Left renal pelvis (tissue), 4 donors: ENCODE measurements at regions not wholly inside any gene's neighbourhood (a gene's known extent, or its start where the extent isn't known, plus 50 kb on each side); places are given as distances from the start of the nearest gene placed in this dataset.
"Not testable (repeated sequence)": the region's sequence is repeated elsewhere in the genome, so short reads cannot be mapped to it uniquely, and the experiment has no call there.

Experiments used
- DNase-seq, 4 donors: peaks; one replicate each; pipeline ENCODE4 v3.0.0-alpha.2; 2013; ENCODE audit warnings: low read depth in 4 of 4, low spot score in 3 of 4

GRCh38 chr6:49370518-49370917 lies 92.5 kb downstream of the MMUT start:
- DNase-seq: no peak

GRCh38 chr6:49366539-49366938 lies 96.5 kb downstream of the MMUT start:
- DNase-seq: no peak

GRCh38 chr6:49348561-49348960 lies 114.5 kb downstream of the MMUT start:
- no peak for DNase-seq

- DNase-seq: no peak
These were observed 120.6 kb downstream of the MMUT start for GRCh38 chr6:49342410-49342809.

- DNase-seq: no peak
These were observed 121.2 kb downstream of the MMUT start for GRCh38 chr6:49341869-49342268.

DNA sequence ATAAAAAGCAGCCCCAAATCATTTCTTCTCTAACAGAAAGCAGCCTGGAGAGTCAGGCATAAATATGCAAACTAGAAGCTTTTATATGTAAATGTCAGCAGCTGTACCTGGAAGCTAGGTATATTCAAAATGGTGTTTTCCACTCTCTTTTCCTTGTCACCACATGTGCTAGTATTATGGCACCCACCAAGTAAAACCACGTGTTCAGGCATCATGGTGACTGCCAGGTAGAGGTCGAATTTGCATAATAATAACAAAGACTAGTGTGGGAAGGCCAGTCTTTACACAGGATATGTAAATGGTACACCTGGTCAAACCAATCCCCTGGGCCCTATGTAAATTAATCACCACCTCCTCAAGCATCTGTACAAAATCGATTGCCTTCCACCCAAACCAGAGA lies 124.0 kb downstream of the MMUT start:
- no peak for DNase-seq

GRCh38 chr6:49336514-49337131 lies 126.4 kb downstream of the MMUT start:
- no peak for DNase-seq

DNA sequence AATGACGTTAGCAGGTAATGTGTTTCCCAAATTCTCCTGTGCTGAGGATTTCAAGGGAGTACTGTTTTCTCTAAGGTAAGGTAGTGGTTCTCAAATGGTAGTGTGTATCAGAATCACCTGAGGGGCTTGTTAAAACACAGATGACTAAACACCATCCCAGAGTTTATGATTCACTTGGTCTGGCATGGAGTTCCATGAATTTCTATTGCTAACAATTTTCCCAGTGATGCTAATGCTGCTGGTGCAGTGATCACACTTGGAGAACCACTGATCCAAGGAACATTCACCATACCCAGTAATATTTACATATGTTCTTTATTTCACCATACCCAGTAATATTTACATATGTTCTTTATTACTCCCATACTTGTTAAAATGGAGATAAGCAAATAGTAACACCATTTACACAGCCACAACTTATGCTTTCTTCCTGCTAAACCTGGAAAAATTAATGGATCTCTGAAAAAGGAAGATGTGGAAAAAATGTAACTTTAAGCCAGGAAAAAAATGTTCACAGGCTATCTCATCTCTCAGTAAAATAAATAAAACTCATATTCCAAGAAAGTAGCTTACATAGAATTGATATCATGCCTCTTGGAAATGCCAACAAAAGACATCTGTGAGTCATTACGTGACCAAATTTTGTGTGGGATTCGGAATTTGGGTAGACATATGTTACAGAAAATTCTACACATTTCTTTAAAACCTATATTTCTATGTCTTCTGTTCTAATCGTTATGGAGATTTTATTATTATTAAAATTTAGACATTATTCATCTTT lies 129.5 kb downstream of the MMUT start:
- no peak for DNase-seq

DNA sequence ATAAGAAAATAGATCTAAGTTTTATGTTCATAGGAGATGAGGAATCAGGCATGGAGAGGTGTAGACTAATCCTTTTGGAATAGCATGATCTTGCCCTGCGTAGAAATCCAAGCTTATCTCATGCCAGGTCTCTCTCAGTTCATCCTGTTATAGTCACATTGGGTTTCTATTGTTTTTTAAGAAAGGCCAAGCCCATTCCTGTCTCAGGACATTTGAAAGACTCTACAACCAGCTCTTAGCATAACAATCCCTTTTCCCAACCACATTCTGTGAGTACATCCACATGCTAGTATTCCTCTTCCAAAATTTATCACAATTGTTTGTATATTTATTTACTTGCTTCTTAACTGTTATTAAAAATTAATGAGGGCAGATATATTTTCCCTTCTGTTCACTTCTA lies 130.3 kb downstream of the MMUT start:
- DNase-seq: no peak

DNA sequence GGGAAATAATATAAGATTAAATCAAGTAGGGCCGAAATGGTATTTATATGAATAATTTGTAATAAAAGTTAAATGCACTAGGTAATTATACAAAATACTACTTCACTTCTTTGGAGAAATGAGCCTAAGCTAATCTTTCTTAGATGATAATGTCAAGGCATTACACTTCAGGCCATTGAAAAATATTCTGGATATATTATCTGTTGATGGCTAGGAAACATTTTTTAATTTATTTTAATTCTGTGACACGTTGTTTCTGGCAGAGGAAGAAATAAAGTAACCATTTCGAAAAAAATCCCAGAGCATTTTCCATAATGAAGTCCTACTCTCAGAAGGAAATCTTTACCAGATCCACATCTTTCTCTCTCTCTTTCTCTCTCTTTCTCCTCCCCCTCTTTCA lies 133.9 kb downstream of the MMUT start:
- no peak for DNase-seq

DNA sequence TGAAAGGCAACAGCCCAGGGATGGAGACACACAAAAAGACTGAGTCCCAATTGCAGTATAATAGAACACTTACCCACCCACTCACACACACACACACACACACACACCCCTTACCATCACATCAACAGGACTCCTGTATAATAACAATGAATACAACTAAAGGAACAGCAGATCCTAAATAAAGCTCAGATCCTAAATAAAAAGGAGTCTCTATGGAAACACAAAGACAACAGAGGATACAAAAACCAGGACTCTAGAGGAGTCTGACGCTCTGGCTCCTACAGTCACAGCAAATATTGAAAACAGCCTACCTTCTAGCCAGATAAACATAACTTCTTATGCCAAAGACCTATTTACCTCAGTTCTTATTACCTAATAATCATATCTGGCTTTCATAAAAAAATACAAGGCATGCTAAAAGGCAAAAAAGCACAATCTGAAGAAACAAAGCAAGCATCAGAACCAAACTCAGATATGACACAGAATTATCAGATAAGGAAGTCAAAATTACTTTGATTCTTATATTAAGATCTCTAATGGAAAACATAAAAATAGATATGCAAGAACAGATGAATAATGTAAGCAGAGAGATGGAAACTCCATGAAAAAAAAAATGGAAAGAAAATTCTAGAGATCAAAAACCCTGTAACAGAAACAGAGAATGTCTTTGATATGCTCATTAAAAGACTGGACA lies 134.9 kb downstream of the MMUT start:
- no peak for DNase-seq

GRCh38 chr6:49327571-49327970 lies 135.5 kb downstream of the MMUT start:
- no peak for DNase-seq

- no peak for DNase-seq
These were observed 136.0 kb downstream of the MMUT start for GRCh38 chr6:49327005-49327404.

- DNase-seq: no peak
These were observed 136.7 kb downstream of the MMUT start for GRCh38 chr6:49326347-49326746.

DNA sequence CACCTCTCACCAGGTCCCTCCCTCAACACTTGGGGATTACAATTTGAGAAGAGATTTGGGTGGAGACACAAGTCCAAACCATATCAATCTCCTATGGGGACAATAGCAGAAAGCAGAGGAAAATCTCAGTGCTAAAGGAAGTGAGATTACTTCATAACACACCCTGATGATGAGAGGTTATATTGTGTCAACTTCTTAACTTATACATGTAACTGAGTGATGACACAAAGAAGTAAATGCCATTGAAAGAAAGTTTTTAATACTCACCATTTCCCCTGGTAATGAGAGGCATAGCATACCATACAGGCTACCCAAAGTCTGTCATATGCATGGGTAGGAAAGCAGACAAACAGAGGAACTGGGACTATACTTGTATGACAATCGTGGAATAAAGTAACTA lies 137.2 kb downstream of the MMUT start:
- no peak for DNase-seq

GRCh38 chr6:49322861-49323260 lies 140.2 kb downstream of the MMUT start:
- DNase-seq: no peak

DNA sequence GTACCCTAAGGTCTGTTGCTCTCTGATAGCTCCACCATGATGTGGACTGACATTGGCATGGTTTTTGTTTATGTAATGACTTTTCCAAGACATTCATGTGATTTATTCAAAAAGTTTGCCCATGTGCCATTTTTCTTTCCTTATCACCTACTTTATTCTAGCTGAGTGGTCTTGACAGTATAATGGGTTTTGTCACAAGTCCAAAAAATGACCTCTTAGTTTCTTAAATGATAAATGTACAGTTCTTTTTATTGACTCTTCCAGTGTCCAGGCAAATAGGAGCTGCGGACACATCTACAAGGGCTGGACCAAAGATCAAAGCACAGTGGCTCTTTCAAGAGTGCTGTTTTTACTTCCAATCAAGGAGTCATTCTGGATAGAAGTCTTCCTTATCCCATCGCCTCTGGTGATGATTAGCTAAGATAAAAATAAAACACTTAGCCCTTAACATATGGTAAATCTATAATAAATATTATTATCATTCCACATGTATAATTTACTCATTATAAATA lies 141.4 kb downstream of the MMUT start:
- DNase-seq: no peak

GRCh38 chr6:49305010-49305409 lies 158.0 kb downstream of the MMUT start:
- no peak for DNase-seq

- not testable (repeated sequence) for DNase-seq
These were observed 158.7 kb downstream of the MMUT start for GRCh38 chr6:49304393-49304792.

- DNase-seq: no peak
These were observed 162.1 kb downstream of the MMUT start for GRCh38 chr6:49300911-49301310.

DNA sequence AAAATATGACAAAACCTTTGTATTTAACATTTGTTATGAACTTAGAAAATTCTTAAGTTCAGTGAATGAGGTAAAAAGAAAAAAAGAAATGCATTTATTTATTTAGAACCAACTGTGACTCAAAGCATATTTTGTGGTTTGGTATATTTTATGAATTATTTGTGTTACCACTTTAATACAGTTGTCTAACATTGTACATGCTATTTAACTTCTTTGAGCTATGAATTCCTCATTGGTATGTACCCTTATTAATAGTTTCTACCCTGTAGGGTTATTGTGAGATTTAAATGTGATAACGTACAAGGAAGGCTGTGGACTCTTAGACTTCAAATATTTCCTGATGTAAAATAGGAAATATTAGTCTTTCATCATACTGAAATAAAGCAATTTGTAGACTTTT lies 162.6 kb downstream of the MMUT start:
- no peak for DNase-seq

DNA sequence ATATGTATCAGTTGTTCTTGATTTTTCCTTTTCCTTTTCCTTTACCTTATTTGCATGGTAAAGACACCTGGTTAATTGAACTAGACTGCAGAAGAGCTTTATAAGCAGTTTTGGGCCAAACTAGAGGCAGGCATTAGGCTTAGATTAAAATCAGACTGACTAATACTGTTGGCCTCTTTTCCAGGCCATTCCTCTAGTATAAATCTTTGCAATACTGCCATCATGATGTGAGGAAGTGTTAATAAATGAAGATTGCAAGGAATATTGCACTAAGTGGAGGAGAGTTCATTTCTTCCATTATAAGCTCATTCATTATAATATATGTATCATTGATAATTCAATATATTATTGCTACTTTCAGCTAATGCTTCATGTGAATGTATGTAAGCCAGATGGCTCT lies 163.8 kb downstream of the MMUT start:
- DNase-seq: no peak
